ENCODE measurements at regions not wholly inside any gene's neighbourhood (a gene's known extent, or its start where the extent isn't known, plus 50 kb on each side); places are given as distances from the start of the nearest gene placed in this dataset.

DNA sequence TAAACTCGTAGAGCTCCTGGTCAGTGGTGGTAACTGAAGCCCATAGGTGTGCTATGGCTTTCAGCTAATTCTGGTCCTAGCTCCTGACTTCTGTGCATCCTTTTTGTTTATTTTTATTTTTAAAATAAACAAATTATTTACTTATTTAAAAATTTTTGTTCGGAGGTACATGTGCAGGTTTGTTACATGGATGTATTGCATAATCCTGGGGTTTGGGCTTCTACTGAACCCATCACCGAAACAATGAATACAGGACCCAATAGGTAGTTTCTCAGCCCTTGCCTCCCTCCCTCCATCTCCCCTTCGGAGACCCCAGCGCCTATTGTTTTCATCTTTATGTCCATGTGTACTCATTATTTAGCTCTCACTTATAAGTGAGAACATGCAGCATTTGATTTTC, 143.8 kb downstream of the URB2 start:
- no peak for TF ChIP-seq ZNF274 (IDR thresholded peaks at IDR 0.05; ENCODE audit: low read depth, low read length)
- no peak for TF ChIP-seq YY1 (IDR thresholded peaks at IDR 0.05; ENCODE audit: insufficient read depth, insufficient read length)

All from NT2/D1 (cell line).